CD4-positive, CD25-positive, alpha-beta regulatory T cell (primary cell): ENCODE measurements at regions not wholly inside any gene's neighbourhood (a gene's known extent, or its start where the extent isn't known, plus 50 kb on each side); places are given as distances from the start of the nearest gene placed in this dataset.
A peak's percentile ranks its signal among the peaks of the same experiment; 100 is the strongest.

Source experiments
- ATAC-seq, 2 donors: fragments of 150-1000 bp; cut with Tn5 transposase; one replicate each; pipeline ENCODE4 v1.10.0; 2021; ENCODE audit warnings: low read depth in 2 of 2, moderate number of reproducible peaks in 2 of 2, moderate library complexity in 1 of 2
- DNase-seq, 3 donors: peaks; one replicate each; pipeline versions ENCODE4 v3.0.0 to v3.0.0-alpha.2; 2012 to 2022; ENCODE audit warnings: mixed read lengths in 1 of 3
- H3K27ac ChIP-seq: one replicate; pipeline ENCODE4 v1.7.0; 2013; ENCODE audit warnings: mild to moderate bottlenecking, low read length; ENCODE audit not compliant: insufficient read depth, poor library complexity, severe bottlenecking
- H3K27me3 ChIP-seq: one replicate; pipeline ENCODE4 v1.7.0; 2013; ENCODE audit warnings: low read length; ENCODE audit not compliant: control insufficient read depth, insufficient read depth
- H3K36me3 ChIP-seq: one replicate; pipeline ENCODE4 v1.7.0; 2013; ENCODE audit warnings: mild to moderate bottlenecking, low read length, moderate library complexity; ENCODE audit not compliant: control insufficient read depth, insufficient read depth
- H3K4me1 ChIP-seq: 2 replicates; pipeline ENCODE4 v1.7.0; 2013; ENCODE audit warnings: mild to moderate bottlenecking, low read length; ENCODE audit not compliant: insufficient read depth, control insufficient read depth, poor library complexity, severe bottlenecking
- H3K4me3 ChIP-seq: one replicate; pipeline ENCODE4 v1.7.0; 2013; ENCODE audit warnings: low read depth, mild to moderate bottlenecking, low read length, moderate library complexity
- H3K9me3 ChIP-seq, 2 experiments: 1 replicate in 1 of 2; 2 replicates in 1 of 2; pipeline ENCODE4 v1.7.0; 2013; ENCODE audit warnings: low read length in 2 of 2, mild to moderate bottlenecking in 1 of 2, moderate library complexity in 1 of 2; ENCODE audit not compliant: control insufficient read depth in 2 of 2
- H3K27ac Mint-ChIP-seq, 3 donors: one replicate each; pipeline ENCODE4 v1.8.0; 2020 to 2022; ENCODE audit warnings: mild to moderate bottlenecking in 3 of 3, mixed read lengths in 3 of 3, moderate library complexity in 2 of 3
- H3K27me3 Mint-ChIP-seq: one replicate; pipeline ENCODE4 v1.8.0; 2022; ENCODE audit warnings: mild to moderate bottlenecking, mixed read lengths
- H3K36me3 Mint-ChIP-seq: one replicate; pipeline ENCODE4 v1.8.0; 2020; ENCODE audit warnings: mixed read lengths
- H3K4me1 Mint-ChIP-seq, 4 donors: one replicate each; pipeline ENCODE4 v1.8.0; 2020 to 2022; ENCODE audit warnings: mixed read lengths in 4 of 4, mild to moderate bottlenecking in 1 of 4
- H3K4me3 Mint-ChIP-seq, 4 donors: one replicate each; pipeline ENCODE4 v1.8.0; 2020 to 2022; ENCODE audit warnings: mild to moderate bottlenecking in 4 of 4, mixed read lengths in 4 of 4, moderate library complexity in 3 of 4
- H3K9me3 Mint-ChIP-seq, 7 donors: one replicate each; pipeline ENCODE4 v1.8.0; 2020 to 2022; ENCODE audit warnings: mixed read lengths in 7 of 7, mild to moderate bottlenecking in 3 of 7, moderate library complexity in 2 of 7

GRCh38 chr15:87343966-87344365 lies 912.6 kb downstream of the NTRK3 start:
- no peaks in the 10 kb centered on the region for H3K4me1 ChIP-seq
- no peaks in the 10 kb centered on the region for H3K27me3 ChIP-seq
- H3K4me1 Mint-ChIP-seq, result no peaks in the 10 kb centered on the region
- no peak overlapping the region for H3K27ac Mint-ChIP-seq
- ATAC-seq (no peak), DNase-seq (no peak)
- H3K36me3 Mint-ChIP-seq, result no peaks in the 10 kb centered on the region
- no peaks in the 10 kb centered on the region for H3K27me3 Mint-ChIP-seq
- H3K9me3 ChIP-seq, result no peaks in the 10 kb centered on the region
- no peak overlapping the region for H3K4me3 ChIP-seq
- no peak overlapping the region for H3K4me3 Mint-ChIP-seq
- H3K27ac ChIP-seq, result no peak overlapping the region
- no peaks in the 10 kb centered on the region for H3K36me3 ChIP-seq
- peaks cover 0 to 7% (median 0%) of the 10 kb centered on the region in 7 donors for H3K9me3 Mint-ChIP-seq

GRCh38 chr15:87340370-87340769 lies 916.2 kb downstream of the NTRK3 start:
- Mint-ChIP-seq H3K9me3 (peaks cover 0 to 11% (median 0%) of the 10 kb centered on the region in 7 donors), H3K27ac (no peak overlapping the region), H3K36me3 (no peaks in the 10 kb centered on the region), H3K4me1 (no peaks in the 10 kb centered on the region), H3K27me3 (no peaks in the 10 kb centered on the region), H3K4me3 (no peak overlapping the region)
- DNase-seq (no peak), ATAC-seq (no peak)
- no peak overlapping the region for H3K4me3 ChIP-seq
- no peak overlapping the region for H3K27ac ChIP-seq
- H3K36me3 ChIP-seq, result no peaks in the 10 kb centered on the region
- no peaks in the 10 kb centered on the region for H3K4me1 ChIP-seq
- no peaks in the 10 kb centered on the region for H3K9me3 ChIP-seq
- H3K27me3 ChIP-seq, result no peaks in the 10 kb centered on the region

- no peaks in the 10 kb centered on the region for H3K36me3 ChIP-seq
- H3K9me3 ChIP-seq, result no peaks in the 10 kb centered on the region
- ATAC-seq, result no peak
- Mint-ChIP-seq H3K4me1 (no peaks in the 10 kb centered on the region), H3K4me3 (no peak overlapping the region), H3K27me3 (no peaks in the 10 kb centered on the region), H3K27ac (no peak overlapping the region), H3K9me3 (peaks cover 0 to 6% (median 0%) of the 10 kb centered on the region in 7 donors), H3K36me3 (no peaks in the 10 kb centered on the region)
- no peak overlapping the region for H3K27ac ChIP-seq
- no peak overlapping the region for H3K4me3 ChIP-seq
- no peaks in the 10 kb centered on the region for H3K4me1 ChIP-seq
- no peak for DNase-seq
- no peaks in the 10 kb centered on the region for H3K27me3 ChIP-seq
Observed at GRCh38 chr15:87326269-87326668, 930.3 kb downstream of the NTRK3 start.

GRCh38 chr15:87322870-87323269 lies 933.7 kb downstream of the NTRK3 start:
- Mint-ChIP-seq H3K27ac (no peak overlapping the region), H3K9me3 (peaks cover 0 to 9% (median 2%) of the 10 kb centered on the region in 7 donors), H3K4me1 (no peaks in the 10 kb centered on the region), H3K4me3 (no peak overlapping the region), H3K36me3 (no peaks in the 10 kb centered on the region), H3K27me3 (no peaks in the 10 kb centered on the region)
- H3K36me3 ChIP-seq, result no peaks in the 10 kb centered on the region
- H3K27ac ChIP-seq, result no peak overlapping the region
- H3K9me3 ChIP-seq, result no peaks in the 10 kb centered on the region
- no peak overlapping the region for H3K4me3 ChIP-seq
- H3K27me3 ChIP-seq, result no peaks in the 10 kb centered on the region
- no peaks in the 10 kb centered on the region for H3K4me1 ChIP-seq
- no peak for DNase-seq
- ATAC-seq, result no peak

GRCh38 chr15:87322265-87322664 lies 934.3 kb downstream of the NTRK3 start:
- H3K27me3 ChIP-seq, result no peaks in the 10 kb centered on the region
- no peak overlapping the region for H3K27ac ChIP-seq
- H3K36me3 Mint-ChIP-seq, result no peaks in the 10 kb centered on the region
- H3K9me3 Mint-ChIP-seq, result peaks cover 0 to 9% (median 1%) of the 10 kb centered on the region in 7 donors
- H3K4me1 Mint-ChIP-seq, result no peaks in the 10 kb centered on the region
- H3K27me3 Mint-ChIP-seq, result no peaks in the 10 kb centered on the region
- no peak overlapping the region for H3K27ac Mint-ChIP-seq
- no peak overlapping the region for H3K4me3 Mint-ChIP-seq
- no peaks in the 10 kb centered on the region for H3K36me3 ChIP-seq
- no peak overlapping the region for H3K4me3 ChIP-seq
- DNase-seq (no peak), ATAC-seq (no peak)
- H3K4me1 ChIP-seq, result no peaks in the 10 kb centered on the region
- no peaks in the 10 kb centered on the region for H3K9me3 ChIP-seq

- Histone ChIP-seq H3K4me1 (no peaks in the 10 kb centered on the region), H3K36me3 (no peaks in the 10 kb centered on the region), H3K4me3 (no peak overlapping the region), H3K27me3 (no peaks in the 10 kb centered on the region), H3K9me3 (no peaks in the 10 kb centered on the region), H3K27ac (no peak overlapping the region)
- no peak for ATAC-seq
- Mint-ChIP-seq H3K36me3 (no peaks in the 10 kb centered on the region), H3K4me1 (no peaks in the 10 kb centered on the region), H3K27ac (peak overlapping the region in 1 of 3 donors; percentile 16), H3K27me3 (no peaks in the 10 kb centered on the region), H3K4me3 (no peak overlapping the region), H3K9me3 (peaks cover 0 to 9% (median 0%) of the 10 kb centered on the region in 7 donors)
- no peak for DNase-seq
Observed at GRCh38 chr15:87317900-87318299, 938.6 kb downstream of the NTRK3 start.

GRCh38 chr15:87312221-87312620 lies 944.3 kb downstream of the NTRK3 start:
- Mint-ChIP-seq H3K9me3 (peaks cover 0 to 3% (median 0%) of the 10 kb centered on the region in 7 donors), H3K4me3 (no peak overlapping the region), H3K4me1 (no peaks in the 10 kb centered on the region), H3K36me3 (no peaks in the 10 kb centered on the region), H3K27ac (no peak overlapping the region), H3K27me3 (no peaks in the 10 kb centered on the region)
- no peaks in the 10 kb centered on the region for H3K27me3 ChIP-seq
- H3K36me3 ChIP-seq, result no peaks in the 10 kb centered on the region
- no peaks in the 10 kb centered on the region for H3K9me3 ChIP-seq
- H3K4me1 ChIP-seq, result no peaks in the 10 kb centered on the region
- no peak for ATAC-seq
- DNase-seq, result no peak
- H3K27ac ChIP-seq, result no peak overlapping the region
- H3K4me3 ChIP-seq, result no peak overlapping the region

GRCh38 chr15:87300146-87300545 lies 956.4 kb downstream of the NTRK3 start:
- no peaks in the 10 kb centered on the region for H3K4me1 ChIP-seq
- no peaks in the 10 kb centered on the region for H3K9me3 ChIP-seq
- Mint-ChIP-seq H3K4me1 (no peaks in the 10 kb centered on the region), H3K9me3 (peaks cover 0 to 5% (median 3%) of the 10 kb centered on the region in 7 donors), H3K27ac (no peak overlapping the region), H3K4me3 (no peak overlapping the region), H3K27me3 (no peaks in the 10 kb centered on the region), H3K36me3 (no peaks in the 10 kb centered on the region)
- no peak overlapping the region for H3K4me3 ChIP-seq
- ATAC-seq (no peak), DNase-seq (no peak)
- H3K27ac ChIP-seq, result no peak overlapping the region
- H3K36me3 ChIP-seq, result no peaks in the 10 kb centered on the region
- H3K27me3 ChIP-seq, result no peaks in the 10 kb centered on the region
